ENCODE measurements at regions not wholly inside any gene's neighbourhood (a gene's known extent, or its start where the extent isn't known, plus 50 kb on each side); places are given as distances from the start of the nearest gene placed in this dataset.
"Not testable (repeated sequence)": the region's sequence is repeated elsewhere in the genome, so short reads cannot be mapped to it uniquely, and the experiment has no call there.

DNA sequence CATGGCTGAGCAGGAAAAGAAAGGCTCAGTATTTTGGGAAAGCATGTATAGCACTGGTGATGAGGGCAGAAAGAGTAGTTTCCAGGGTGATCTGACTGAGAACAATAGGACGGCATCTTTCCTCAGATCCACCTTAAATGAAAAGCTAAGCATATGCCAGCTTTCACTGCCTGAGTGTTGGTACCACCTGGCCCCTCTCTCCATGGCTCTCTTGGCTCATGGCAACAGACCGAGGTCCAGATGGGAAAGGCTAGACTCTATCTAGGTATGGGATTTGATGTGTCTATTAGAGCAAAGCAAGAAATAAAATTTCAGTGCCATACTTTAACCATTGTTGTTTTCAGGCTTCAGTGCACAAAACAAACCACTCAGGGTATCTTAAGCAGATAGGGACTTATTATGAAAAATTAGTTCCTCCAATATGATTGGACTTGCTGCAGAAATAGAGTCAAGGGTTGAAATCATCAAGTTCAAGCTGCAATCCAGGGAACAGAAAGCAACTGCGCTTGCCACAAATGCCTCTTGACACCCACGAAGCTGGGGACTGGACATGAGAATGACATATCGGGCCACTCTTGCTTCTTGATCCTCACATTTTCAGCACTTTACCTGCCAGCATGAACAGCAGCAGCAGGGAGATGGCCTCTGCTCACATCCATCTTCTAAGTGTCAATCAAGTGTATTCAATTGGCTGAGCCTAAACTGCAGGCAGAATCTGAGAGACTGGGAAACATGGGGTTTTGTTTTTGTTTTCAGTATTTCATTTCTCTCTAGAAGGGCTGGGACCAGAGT lies 64.0 kb upstream of the SNX19 start:
- ChIA-PET CTCF (interaction anchor here (1.6 kb wide), 1 partner anchor 56 kb away, joined by 3 read pairs; no protein-coding TSS in a partner anchor), POLR2A (no interaction called here), RAD21 (ENCODE audit: unreplicated experiment) (no interaction called here), SMC1A (ENCODE audit: uncharacterized antibody, unreplicated experiment) (no interaction called here)
- H3K4me3 ChIP-seq: no peak overlapping the region
- no peaks in the 10 kb centered on the region for H4K20me1 ChIP-seq (ENCODE audit: control insufficient read depth, insufficient read depth)
- H3K27me3 ChIP-seq (replicated peaks in 1 of 2; ENCODE audit: control insufficient read depth in 2 of 2, insufficient read depth in 2 of 2, low read length in 1 of 2): no peaks in the 10 kb centered on the region
- intact Hi-C loops (cut with micrococcal nuclease; ENCODE audit: unreplicated experiment): no loop called here
- FAIRE-seq (no peak), DNase-seq (ENCODE audit: low read depth, low spot score) (no peak), ATAC-seq (no peak)
- H3K4me2 ChIP-seq (ENCODE audit: control insufficient read depth, insufficient read depth): no peak overlapping the region
- TF ChIP-seq TBL1XR1 (IDR thresholded peaks at IDR 0.05; ENCODE audit: low read depth, low read length): no peak
- no peaks in the 10 kb centered on the region; the same call in 1 of the 3 replicates for H3K9me3 ChIP-seq (replicated peaks; ENCODE audit: control insufficient read depth, insufficient read depth, low read length)
- H3K36me3 ChIP-seq (ENCODE audit: control insufficient read depth in 2 of 2, insufficient read depth in 2 of 2, low read length in 1 of 2): no peaks in the 10 kb centered on the region
- BruUV-seq (replicated peaks): no TSS peak
- H3K27ac ChIP-seq (ENCODE audit: control insufficient read depth, insufficient read depth): no peak overlapping the region
- no peaks in the 10 kb centered on the region for H3K4me1 ChIP-seq (ENCODE audit: control insufficient read depth, insufficient read depth, low read length)
- 21% methylated on average over 5 of the region's 5 CpGs for WGBS (ENCODE audit: insufficient coverage, insufficient replicate concordance, low lambda C conversion rate, missing lambda C conversion rate)
- H2AFZ ChIP-seq (ENCODE audit: control insufficient read depth, low read depth, low read length): no peak overlapping the region
- no peaks in the 10 kb centered on the region for H3K79me2 ChIP-seq (ENCODE audit: control insufficient read depth, insufficient read depth, low read length)
- in situ Hi-C loops (cut with MboI): no loop called here
- no peak overlapping the region for H3K9ac ChIP-seq (ENCODE audit: control insufficient read depth, insufficient read depth, low read length)

- CTCF ChIA-PET; H3K4me1 ChIP-seq (ENCODE audit: control insufficient read depth, insufficient read depth, low read length); intact Hi-C loops (cut with micrococcal nuclease; ENCODE audit: unreplicated experiment); FAIRE-seq; H3K9me3 ChIP-seq (replicated peaks; ENCODE audit: control insufficient read depth, insufficient read depth, low read length); DNase-seq (ENCODE audit: low read depth, low spot score); RAD21 ChIA-PET (ENCODE audit: unreplicated experiment); ATAC-seq; H3K27ac ChIP-seq (ENCODE audit: control insufficient read depth, insufficient read depth); H3K4me2 ChIP-seq (ENCODE audit: control insufficient read depth, insufficient read depth); H3K27me3 ChIP-seq (replicated peaks in 1 of 2; ENCODE audit: control insufficient read depth in 2 of 2, insufficient read depth in 2 of 2, low read length in 1 of 2); in situ Hi-C loops (cut with MboI); H4K20me1 ChIP-seq (ENCODE audit: control insufficient read depth, insufficient read depth); BruUV-seq (replicated peaks); SMC1A ChIA-PET (ENCODE audit: uncharacterized antibody, unreplicated experiment); H3K79me2 ChIP-seq (ENCODE audit: control insufficient read depth, insufficient read depth, low read length); POLR2A ChIA-PET; H2AFZ ChIP-seq (ENCODE audit: control insufficient read depth, low read depth, low read length); H3K4me3 ChIP-seq; H3K36me3 ChIP-seq (ENCODE audit: control insufficient read depth in 2 of 2, insufficient read depth in 2 of 2, low read length in 1 of 2); H3K9ac ChIP-seq (ENCODE audit: control insufficient read depth, insufficient read depth, low read length): not testable (repeated sequence)
- 79% methylated on average over 15 of the region's 16 CpGs for WGBS (ENCODE audit: insufficient coverage, insufficient replicate concordance, low lambda C conversion rate, missing lambda C conversion rate)
These were observed 68.0 kb upstream of the SNX19 start for GRCh38 chr11:130984241-130984640.

All from GM12878 (cell line).